ENCODE measurements at regions not wholly inside any gene's neighbourhood (a gene's known extent, or its start where the extent isn't known, plus 50 kb on each side); places are given as distances from the start of the nearest gene placed in this dataset.

DNA sequence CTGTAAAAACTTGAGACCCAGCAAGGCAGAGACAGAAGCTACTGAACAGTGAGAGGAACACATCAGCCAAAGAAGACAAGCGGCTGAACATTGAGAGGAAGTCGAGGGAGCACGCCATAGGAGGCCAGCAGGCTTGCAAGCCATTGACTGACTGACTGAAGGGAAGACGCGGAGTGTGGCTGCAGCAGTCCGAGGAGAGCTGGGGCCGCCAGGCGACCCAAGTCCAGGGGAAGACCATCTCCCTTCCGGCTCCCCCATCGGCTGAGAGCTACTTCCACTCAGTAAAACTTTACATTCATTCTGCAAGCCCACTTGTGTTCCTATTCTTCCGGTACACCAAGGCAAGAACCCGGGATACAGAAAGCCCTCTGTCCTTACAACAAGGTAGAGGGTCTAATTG is 167.3 kb upstream of the MBL2 start:
- Mint-ChIP-seq H3K27ac (ENCODE audit: unreplicated experiment) (no peak overlapping the region), H3K36me3 (ENCODE audit: low read depth, unreplicated experiment) (no peaks in the 10 kb centered on the region), H3K27me3 (ENCODE audit: unreplicated experiment) (no peaks in the 10 kb centered on the region), H3K4me1 (ENCODE audit: unreplicated experiment) (no peaks in the 10 kb centered on the region), H3K9me3 (ENCODE audit: unreplicated experiment) (no peaks in the 10 kb centered on the region), H3K4me3 (ENCODE audit: unreplicated experiment) (no peak overlapping the region)
- TF ChIP-seq, protein P1, sequence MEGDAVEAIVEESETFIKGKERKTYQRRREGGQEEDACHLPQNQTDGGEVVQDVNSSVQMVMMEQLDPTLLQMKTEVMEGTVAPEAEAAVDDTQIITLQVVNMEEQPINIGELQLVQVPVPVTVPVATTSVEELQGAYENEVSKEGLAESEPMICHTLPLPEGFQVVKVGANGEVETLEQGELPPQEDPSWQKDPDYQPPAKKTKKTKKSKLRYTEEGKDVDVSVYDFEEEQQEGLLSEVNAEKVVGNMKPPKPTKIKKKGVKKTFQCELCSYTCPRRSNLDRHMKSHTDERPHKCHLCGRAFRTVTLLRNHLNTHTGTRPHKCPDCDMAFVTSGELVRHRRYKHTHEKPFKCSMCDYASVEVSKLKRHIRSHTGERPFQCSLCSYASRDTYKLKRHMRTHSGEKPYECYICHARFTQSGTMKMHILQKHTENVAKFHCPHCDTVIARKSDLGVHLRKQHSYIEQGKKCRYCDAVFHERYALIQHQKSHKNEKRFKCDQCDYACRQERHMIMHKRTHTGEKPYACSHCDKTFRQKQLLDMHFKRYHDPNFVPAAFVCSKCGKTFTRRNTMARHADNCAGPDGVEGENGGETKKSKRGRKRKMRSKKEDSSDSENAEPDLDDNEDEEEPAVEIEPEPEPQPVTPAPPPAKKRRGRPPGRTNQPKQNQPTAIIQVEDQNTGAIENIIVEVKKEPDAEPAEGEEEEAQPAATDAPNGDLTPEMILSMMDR (IDR thresholded peaks at IDR 0.05; ENCODE audit: unreplicated experiment): no peak
- no peak for DNase-seq (ENCODE audit: low spot score)

DNA sequence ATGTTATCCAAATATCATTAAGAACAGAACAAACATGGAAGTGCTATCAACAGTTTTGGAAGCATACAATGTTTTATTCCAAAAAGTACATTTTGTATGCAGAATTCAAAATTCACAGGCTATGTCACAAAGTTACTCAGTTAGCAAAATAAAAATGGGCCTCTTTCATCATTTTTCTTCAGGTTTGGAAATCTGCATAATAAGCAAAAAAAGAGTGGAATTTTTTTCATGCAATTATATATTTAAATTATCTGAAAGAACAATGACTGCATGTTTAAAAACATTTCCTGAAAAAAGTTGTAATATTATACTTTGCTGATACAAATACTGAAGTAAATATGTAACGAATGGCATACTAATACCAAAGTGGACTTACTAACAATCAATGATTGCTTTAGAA is 161.2 kb upstream of the MBL2 start:
- Mint-ChIP-seq H3K4me3 (ENCODE audit: unreplicated experiment) (no peak overlapping the region), H3K4me1 (ENCODE audit: unreplicated experiment) (no peaks in the 10 kb centered on the region), H3K36me3 (ENCODE audit: low read depth, unreplicated experiment) (no peaks in the 10 kb centered on the region)

DNA sequence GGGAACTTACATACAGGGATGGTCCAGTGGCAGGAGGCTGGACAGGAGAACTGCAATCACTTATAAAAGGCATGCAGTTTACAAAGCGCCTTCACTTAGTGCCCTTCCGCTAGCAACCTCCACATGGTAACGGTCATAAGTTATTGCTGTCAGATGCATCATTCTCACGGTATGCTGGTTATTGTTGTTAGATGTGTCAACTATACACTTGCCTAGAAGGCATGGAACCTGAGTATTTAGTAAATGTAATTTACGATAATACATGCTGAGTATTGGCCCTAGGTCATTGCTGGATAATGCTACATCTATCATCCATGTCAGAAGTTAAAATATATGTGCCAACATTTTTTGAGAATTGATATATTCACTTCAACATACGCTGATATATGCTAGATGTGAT is 155.1 kb upstream of the MBL2 start:
- no peak overlapping the region for H3K4me3 Mint-ChIP-seq (ENCODE audit: unreplicated experiment)
- TF ChIP-seq, protein P1 (IDR thresholded peaks at IDR 0.05; ENCODE audit: unreplicated experiment): no peak
- DNase-seq (ENCODE audit: low spot score): no peak
- H3K9me3 Mint-ChIP-seq (ENCODE audit: unreplicated experiment): no peaks in the 10 kb centered on the region
- no peaks in the 10 kb centered on the region for H3K36me3 Mint-ChIP-seq (ENCODE audit: low read depth, unreplicated experiment)
- H3K27ac Mint-ChIP-seq (ENCODE audit: unreplicated experiment): no peak overlapping the region
- H3K27me3 Mint-ChIP-seq (ENCODE audit: unreplicated experiment): no peaks in the 10 kb centered on the region
- no peaks in the 10 kb centered on the region for H3K4me1 Mint-ChIP-seq (ENCODE audit: unreplicated experiment)

More for the DNA sequence above, 161.2 kb upstream of the MBL2 start:
- Mint-ChIP-seq H3K9me3 (ENCODE audit: unreplicated experiment) (no peaks in the 10 kb centered on the region), H3K27me3 (ENCODE audit: unreplicated experiment) (no peaks in the 10 kb centered on the region), H3K27ac (ENCODE audit: unreplicated experiment) (no peak overlapping the region)
- TF ChIP-seq, protein P1 (IDR thresholded peaks at IDR 0.05; ENCODE audit: unreplicated experiment): no peak
- DNase-seq (ENCODE audit: low spot score): no peak

DNA sequence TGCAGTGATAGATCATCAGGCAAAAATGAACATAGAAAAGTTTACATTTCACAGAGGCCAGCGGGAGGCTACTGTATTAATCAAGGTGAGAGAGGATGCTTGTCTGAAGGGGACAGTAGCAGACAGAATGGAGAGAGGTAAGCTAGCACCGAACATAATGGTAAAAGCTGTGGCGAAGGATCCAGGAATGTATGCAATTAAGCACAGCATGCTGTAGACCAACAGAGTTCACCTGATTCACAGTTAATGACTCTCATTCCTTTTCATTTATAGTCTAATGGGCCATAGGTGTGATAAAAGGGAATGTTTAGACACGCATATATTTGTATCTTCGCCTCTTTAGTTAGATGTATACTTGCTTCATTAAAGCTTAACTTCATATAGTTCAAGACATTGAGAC is 150.9 kb upstream of the MBL2 start:
- no peaks in the 10 kb centered on the region for H3K27me3 Mint-ChIP-seq (ENCODE audit: unreplicated experiment)

DNA sequence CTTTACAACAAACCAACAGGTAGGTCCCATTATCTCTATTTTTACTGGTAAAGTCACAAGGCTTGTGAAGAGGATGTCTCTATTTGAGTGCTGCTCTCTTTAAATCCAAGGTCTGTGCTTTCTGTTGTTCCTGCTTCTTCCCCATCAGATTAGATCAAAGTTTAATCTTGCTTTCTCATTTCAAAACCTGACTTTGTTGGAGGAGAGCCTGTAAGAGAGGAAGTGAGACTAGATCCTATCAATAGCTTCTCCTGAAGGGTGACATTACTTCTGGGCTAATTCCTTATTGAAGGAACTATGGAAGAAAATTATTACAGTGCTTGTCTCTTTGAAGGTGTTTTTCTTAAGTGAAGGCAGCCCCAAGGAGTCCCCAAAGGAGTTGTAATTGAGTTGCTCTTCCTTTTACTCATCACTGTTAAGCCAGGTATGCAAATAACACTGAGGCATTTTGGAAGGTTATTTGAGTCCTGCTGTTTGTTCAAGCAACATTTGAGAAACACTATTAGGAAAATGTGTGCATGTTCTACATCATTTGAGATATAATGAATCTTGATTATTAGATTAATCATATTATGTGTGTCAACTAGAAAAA is 146.2 kb upstream of the MBL2 start:
- TF ChIP-seq, protein P1 (IDR thresholded peaks at IDR 0.05; ENCODE audit: unreplicated experiment): no peak
- DNase-seq (ENCODE audit: low spot score): no peak
- Mint-ChIP-seq H3K4me3 (ENCODE audit: unreplicated experiment) (no peak overlapping the region), H3K4me1 (ENCODE audit: unreplicated experiment) (no peaks in the 10 kb centered on the region), H3K27ac (ENCODE audit: unreplicated experiment) (no peak overlapping the region), H3K27me3 (ENCODE audit: unreplicated experiment) (no peaks in the 10 kb centered on the region), H3K36me3 (ENCODE audit: low read depth, unreplicated experiment) (no peaks in the 10 kb centered on the region), H3K9me3 (ENCODE audit: unreplicated experiment) (no peaks in the 10 kb centered on the region)

More for the DNA sequence above, 150.9 kb upstream of the MBL2 start:
- Mint-ChIP-seq H3K9me3 (ENCODE audit: unreplicated experiment) (no peaks in the 10 kb centered on the region), H3K36me3 (ENCODE audit: low read depth, unreplicated experiment) (no peaks in the 10 kb centered on the region), H3K4me3 (ENCODE audit: unreplicated experiment) (no peak overlapping the region), H3K27ac (ENCODE audit: unreplicated experiment) (no peak overlapping the region), H3K4me1 (ENCODE audit: unreplicated experiment) (no peaks in the 10 kb centered on the region)
- TF ChIP-seq, protein P1 (IDR thresholded peaks at IDR 0.05; ENCODE audit: unreplicated experiment): no peak
- no peak for DNase-seq (ENCODE audit: low spot score)
